Uterus (tissue), 2 donors: ENCODE measurements at regions not wholly inside any gene's neighbourhood (a gene's known extent, or its start where the extent isn't known, plus 50 kb on each side); places are given as distances from the start of the nearest gene placed in this dataset.

Source experiments
- POLR2A ChIP-seq, 2 donors: fragments of 450-650 bp; IDR thresholded peaks; one replicate each; pipeline ENCODE4 v1.6.1; 2016; ENCODE audit warnings: antibody characterized with exemption in 2 of 2, mild to moderate bottlenecking in 1 of 2, moderate library complexity in 1 of 2
- TF ChIP-seq, protein P1 (sequence below), 4 experiments: fragments of 200-600 bp in 2 of 4; fragments of 450-650 bp in 2 of 4; sonication (generic) in 2 of 4; IDR thresholded peaks; one replicate each; pipeline ENCODE4 v1.5.1; 2016 to 2019; ENCODE audit warnings: antibody characterized with exemption in 4 of 4, mild to moderate bottlenecking in 2 of 4, moderate library complexity in 1 of 4

DNA sequence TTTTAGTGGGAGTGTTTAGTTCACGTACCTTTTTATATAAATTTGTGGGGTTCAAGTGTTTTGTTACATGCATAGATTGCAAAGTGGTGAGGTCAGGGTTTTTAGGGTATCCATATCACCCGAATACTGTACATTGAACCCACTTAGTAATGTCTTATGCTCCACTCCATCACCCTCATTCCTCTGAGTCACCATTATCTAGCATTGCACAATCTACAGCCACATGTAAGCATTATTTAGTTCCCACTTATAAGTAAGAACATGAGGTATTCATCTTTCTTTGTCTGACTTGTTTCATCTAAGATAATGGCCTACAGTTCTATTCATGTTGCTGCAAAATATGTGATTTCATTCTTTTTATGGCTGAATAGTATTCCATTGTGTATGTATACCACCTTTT, 583.7 kb upstream of the LRFN5 start:
- TF ChIP-seq, protein P1, sequence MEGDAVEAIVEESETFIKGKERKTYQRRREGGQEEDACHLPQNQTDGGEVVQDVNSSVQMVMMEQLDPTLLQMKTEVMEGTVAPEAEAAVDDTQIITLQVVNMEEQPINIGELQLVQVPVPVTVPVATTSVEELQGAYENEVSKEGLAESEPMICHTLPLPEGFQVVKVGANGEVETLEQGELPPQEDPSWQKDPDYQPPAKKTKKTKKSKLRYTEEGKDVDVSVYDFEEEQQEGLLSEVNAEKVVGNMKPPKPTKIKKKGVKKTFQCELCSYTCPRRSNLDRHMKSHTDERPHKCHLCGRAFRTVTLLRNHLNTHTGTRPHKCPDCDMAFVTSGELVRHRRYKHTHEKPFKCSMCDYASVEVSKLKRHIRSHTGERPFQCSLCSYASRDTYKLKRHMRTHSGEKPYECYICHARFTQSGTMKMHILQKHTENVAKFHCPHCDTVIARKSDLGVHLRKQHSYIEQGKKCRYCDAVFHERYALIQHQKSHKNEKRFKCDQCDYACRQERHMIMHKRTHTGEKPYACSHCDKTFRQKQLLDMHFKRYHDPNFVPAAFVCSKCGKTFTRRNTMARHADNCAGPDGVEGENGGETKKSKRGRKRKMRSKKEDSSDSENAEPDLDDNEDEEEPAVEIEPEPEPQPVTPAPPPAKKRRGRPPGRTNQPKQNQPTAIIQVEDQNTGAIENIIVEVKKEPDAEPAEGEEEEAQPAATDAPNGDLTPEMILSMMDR (IDR thresholded peaks at IDR 0.05), result no peak
- TF ChIP-seq POLR2A (IDR thresholded peaks at IDR 0.05), result no peak
